HL-60 (cell line): ENCODE measurements at regions not wholly inside any gene's neighbourhood (a gene's known extent, or its start where the extent isn't known, plus 50 kb on each side); places are given as distances from the start of the nearest gene placed in this dataset.

Experiments used
- DNase-seq, 2 experiments: peaks; one replicate each; pipeline ENCODE4 v3.0.0-alpha.2; 2010 to 2020; ENCODE audit warnings: low read depth in 1 of 2, low spot score in 1 of 2
- H3K27ac ChIP-seq: fragments of 250-450 bp; sonication (Bioruptor Pico); replicated peaks from 2 replicates; pipeline ENCODE4 v1.5.1; 2020; ENCODE audit warnings: mild to moderate bottlenecking, moderate library complexity
- H3K27me3 ChIP-seq: fragments of 250-450 bp; sonication (Bioruptor Pico); 2 replicates; pipeline ENCODE4 v1.5.1; 2021; ENCODE audit warnings: mild to moderate bottlenecking, moderate library complexity; ENCODE audit not compliant: insufficient read depth, poor library complexity, severe bottlenecking
- H3K4me3 ChIP-seq: replicated peaks from 2 replicates; pipeline ENCODE4 v1.5.1; 2011; ENCODE audit warnings: mild to moderate bottlenecking, control low read depth, low read length; ENCODE audit not compliant: insufficient read depth
- CTCF ChIP-seq: IDR thresholded peaks from one replicate; pipeline ENCODE4 v1.5.1; 2011; ENCODE audit warnings: low read length, control low read depth, inconsistent platforms; ENCODE audit not compliant: insufficient read depth
- GABPA ChIP-seq: IDR thresholded peaks from 2 replicates; pipeline ENCODE4 v1.6.1; 2012; ENCODE audit warnings: low read depth
- POLR2AphosphoS5 ChIP-seq: IDR thresholded peaks from 2 replicates; pipeline ENCODE4 v1.6.1; 2012; ENCODE audit warnings: low read depth
- REST ChIP-seq: IDR thresholded peaks from 2 replicates; pipeline ENCODE4 v1.6.1; 2012; ENCODE audit warnings: low read depth; ENCODE audit not compliant: insufficient replicate concordance
- SPI1 ChIP-seq: IDR thresholded peaks from 2 replicates; pipeline ENCODE4 v1.6.1; 2012; ENCODE audit warnings: low read depth, mild to moderate bottlenecking, borderline replicate concordance

GRCh38 chr14:38838049-38838978 is 264.7 kb downstream of the SEC23A start:
- TF ChIP-seq GABPA = no peak
- no peak for TF ChIP-seq POLR2AphosphoS5
- TF ChIP-seq SPI1 = no peak
- no peak for TF ChIP-seq REST
- TF ChIP-seq CTCF = no peak
- no peak overlapping the region for H3K27ac ChIP-seq
- no peak for DNase-seq
- H3K27me3 ChIP-seq = no peaks in the 10 kb centered on the region
- no peak overlapping the region for H3K4me3 ChIP-seq

GRCh38 chr14:38837343-38838048 is 265.5 kb downstream of the SEC23A start:
- H3K4me3 ChIP-seq = no peak overlapping the region
- H3K27ac ChIP-seq = no peak overlapping the region
- DNase-seq = no peak
- TF ChIP-seq REST = no peak
- no peaks in the 10 kb centered on the region for H3K27me3 ChIP-seq

- TF ChIP-seq SPI1 (no peak), POLR2AphosphoS5 (no peak)
- H3K4me3 ChIP-seq = no peak overlapping the region
- H3K27ac ChIP-seq = no peak overlapping the region
- DNase-seq = no peak
- no peaks in the 10 kb centered on the region for H3K27me3 ChIP-seq
Measured at GRCh38 chr14:38836539-38836938, 266.5 kb downstream of the SEC23A start.

GRCh38 chr14:38835874-38836273 is 267.2 kb downstream of the SEC23A start:
- TF ChIP-seq POLR2AphosphoS5 = no peak
- TF ChIP-seq SPI1 = no peak
- no peak for TF ChIP-seq CTCF
- no peak for TF ChIP-seq GABPA
- TF ChIP-seq REST = no peak
- no peak for DNase-seq
- Histone ChIP-seq H3K4me3 (no peak overlapping the region), H3K27me3 (no peaks in the 10 kb centered on the region), H3K27ac (no peak overlapping the region)
